ENCODE measurements at regions not wholly inside any gene's neighbourhood (a gene's known extent, or its start where the extent isn't known, plus 50 kb on each side); places are given as distances from the start of the nearest gene placed in this dataset.

DNA sequence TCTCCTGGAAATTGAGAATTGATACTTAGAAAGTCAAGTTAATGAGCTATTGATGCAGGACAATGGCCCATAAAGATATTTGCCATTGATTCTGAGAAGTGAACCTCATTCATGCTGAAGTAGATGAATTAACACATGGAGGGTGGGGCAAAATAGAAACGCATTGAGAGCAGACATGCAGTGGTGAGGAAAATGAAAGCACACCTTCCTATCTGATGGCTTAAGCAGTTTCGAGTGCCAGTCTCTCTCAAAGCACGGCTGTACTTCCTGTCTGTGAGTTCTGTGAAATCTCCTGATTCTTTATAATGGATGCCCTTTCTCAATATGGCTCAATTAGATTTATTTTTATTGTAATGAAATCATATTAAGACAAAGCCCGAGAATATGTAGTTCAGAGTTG lies 247.0 kb downstream of the TMX3 start:
- no peak overlapping the region for H2BK5ac ChIP-seq (ENCODE audit: low read depth, low read length)
- H3K27ac ChIP-seq (ENCODE audit: low read depth, low read length): no peak overlapping the region
- no peaks in the 10 kb centered on the region for H3K4me1 ChIP-seq (replicated peaks in 1 of 4; ENCODE audit: control insufficient read depth in 3 of 4, insufficient read depth in 4 of 4, low read length in 3 of 4)
- WGBS, 2 experiments (ENCODE audit: extremely low coverage in 1 of 2, insufficient coverage in 1 of 2, insufficient read length in 1 of 2, insufficient replicate concordance in 2 of 2, low coverage in 1 of 2, low lambda C conversion rate in 2 of 2, missing lambda C conversion rate in 1 of 2): 91% methylated on average over 4 of the region's 4 CpGs; no CpG with 5 or more reads in 1 of the 2 experiments
- H3K9me3 ChIP-seq (ENCODE audit: insufficient read depth in 2 of 2, low read depth in 1 of 2, low read length in 1 of 2): no peaks in the 10 kb centered on the region
- H3K9ac ChIP-seq (replicated peaks in 1 of 4; ENCODE audit: extremely low read depth in 1 of 4, low read depth in 3 of 4, low read length in 3 of 4): no peak overlapping the region
- no peak overlapping the region for H2BK20ac ChIP-seq (ENCODE audit: low read length)
- no peak overlapping the region for H3K18ac ChIP-seq (ENCODE audit: extremely low read depth, low read length)
- no peak overlapping the region for H3K4me3 ChIP-seq (ENCODE audit: extremely low read depth in 1 of 4, insufficient read depth in 2 of 4, low read depth in 3 of 4, low read length in 4 of 4)
- DNase-seq (ENCODE audit: low read depth in 1 of 2, low spot score in 2 of 2): no peak
- peak overlapping the region; percentile 46; the same call in 1 of the 2 replicates for H2AFZ ChIP-seq (ENCODE audit: low read length)
- H3K4me2 ChIP-seq (ENCODE audit: insufficient read depth in 1 of 2, low read depth in 2 of 2, low read length in 2 of 2): no peak overlapping the region
- no peaks in the 10 kb centered on the region for H3K23me2 ChIP-seq (ENCODE audit: low read depth, low read length)
- H4K8ac ChIP-seq (ENCODE audit: extremely low read depth, insufficient read depth, low read length): no peak overlapping the region
- H3K14ac ChIP-seq (ENCODE audit: insufficient read length): no peak overlapping the region
- H3K79me1 ChIP-seq (ENCODE audit: low read depth, low read length): no peaks in the 10 kb centered on the region
- no peaks in the 10 kb centered on the region for H3K79me2 ChIP-seq (ENCODE audit: control insufficient read depth in 1 of 2, insufficient read depth in 2 of 2, low read length in 2 of 2)
- H2BK120ac ChIP-seq (replicated peaks; ENCODE audit: low read depth, low read length): no peak overlapping the region
- no peak for FAIRE-seq
- H2BK12ac ChIP-seq (ENCODE audit: low read depth, low read length): no peak overlapping the region
- no peak overlapping the region for H3K23ac ChIP-seq (ENCODE audit: insufficient read length)
- ChIA-PET POLR2A (ENCODE audit: partially characterized antibody) (no interaction called here), CTCF (ENCODE audit: partially characterized antibody) (no interaction called here)
- H4K5ac ChIP-seq (ENCODE audit: insufficient read length, low read depth, low read length): no peak overlapping the region
- H4K20me1 ChIP-seq (replicated peaks in 1 of 2; ENCODE audit: control insufficient read depth in 1 of 2, insufficient read depth in 2 of 2, low read length in 2 of 2): no peaks in the 10 kb centered on the region
- H3K56ac ChIP-seq (replicated peaks; ENCODE audit: insufficient read length, low read depth, low read length): no peak overlapping the region
- no peaks in the 10 kb centered on the region for H3K36me3 ChIP-seq (ENCODE audit: control insufficient read depth in 2 of 4, insufficient read depth in 4 of 4, low read length in 3 of 4)
- H4K91ac ChIP-seq (replicated peaks; ENCODE audit: insufficient read length, low read length): no peak overlapping the region
- H2AK5ac ChIP-seq (ENCODE audit: low read depth, low read length): no peak overlapping the region
- no peak overlapping the region for H3K4ac ChIP-seq (replicated peaks; ENCODE audit: insufficient read length, low read depth, low read length)
- no peak overlapping the region for H2BK15ac ChIP-seq (ENCODE audit: low read length)
- H3K27me3 ChIP-seq (replicated peaks in 1 of 4; ENCODE audit: control insufficient read depth in 3 of 4, extremely low read depth in 1 of 4, insufficient read depth in 3 of 4, low read length in 3 of 4): no peaks in the 10 kb centered on the region
- TF ChIP-seq RXRA (IDR thresholded peaks at IDR 0.05; ENCODE audit: insufficient read depth, low read depth, low read length): no peak
- TF ChIP-seq, protein P1, sequence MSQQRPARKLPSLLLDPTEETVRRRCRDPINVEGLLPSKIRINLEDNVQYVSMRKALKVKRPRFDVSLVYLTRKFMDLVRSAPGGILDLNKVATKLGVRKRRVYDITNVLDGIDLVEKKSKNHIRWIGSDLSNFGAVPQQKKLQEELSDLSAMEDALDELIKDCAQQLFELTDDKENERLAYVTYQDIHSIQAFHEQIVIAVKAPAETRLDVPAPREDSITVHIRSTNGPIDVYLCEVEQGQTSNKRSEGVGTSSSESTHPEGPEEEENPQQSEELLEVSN (IDR thresholded peaks at IDR 0.05): no peak
- no peak for TF ChIP-seq PHF8 (conservative IDR thresholded peaks at IDR 0.05; ENCODE audit: low read depth, low read length)
- TF ChIP-seq RNF2 (IDR thresholded peaks at IDR 0.05; ENCODE audit: borderline replicate concordance, low read depth, low read length, missing control alignments, poor library complexity, severe bottlenecking): no peak
- no peak for TF ChIP-seq HDAC2 (IDR thresholded peaks at IDR 0.05; ENCODE audit: borderline replicate concordance in 1 of 2, low read depth in 2 of 2, low read length in 2 of 2)
- TF ChIP-seq EZH2 (IDR thresholded peaks at IDR 0.05; ENCODE audit: low read depth, low read length, severe bottlenecking): no peak
- no peak for TF ChIP-seq KDM1A (IDR thresholded peaks at IDR 0.05; ENCODE audit: borderline replicate concordance, low read length)
- TF ChIP-seq TEAD4 (IDR thresholded peaks at IDR 0.05; ENCODE audit: low read depth, low read length): no peak
- no peak for TF ChIP-seq SIRT6 (IDR thresholded peaks at IDR 0.05; ENCODE audit: low read length)
- no peak for TF ChIP-seq KDM4A (IDR thresholded peaks at IDR 0.05; ENCODE audit: low read depth, low read length, severe bottlenecking)
- no peak for TF ChIP-seq YY1 (IDR thresholded peaks at IDR 0.05; ENCODE audit: low read depth, low read length)
- TF ChIP-seq CHD2 (IDR thresholded peaks at IDR 0.05; ENCODE audit: low read length): no peak
- TF ChIP-seq KDM5A (IDR thresholded peaks at IDR 0.05; ENCODE audit: low read length): no peak
- TF ChIP-seq CHD1 (IDR thresholded peaks at IDR 0.05; ENCODE audit: low read depth, low read length): no peak
- no peak for TF ChIP-seq TCF12 (IDR thresholded peaks at IDR 0.05; ENCODE audit: low read depth, low read length)
